ENCODE measurements at regions not wholly inside any gene's neighbourhood (a gene's known extent, or its start where the extent isn't known, plus 50 kb on each side); places are given as distances from the start of the nearest gene placed in this dataset.

GRCh38 chr6:25144919-25145318, 134.3 kb upstream of the CARMIL1 start:
- H3K4me3 ChIP-seq (ENCODE audit: low read depth, poor library complexity, severe bottlenecking), result no peak overlapping the region
- WGBS, 2 donors, result 96 to 97% methylated on average over 1 of the region's 1 CpG
- no peak for TF ChIP-seq POLR2A (IDR thresholded peaks at IDR 0.05)
- TF ChIP-seq, protein P1, sequence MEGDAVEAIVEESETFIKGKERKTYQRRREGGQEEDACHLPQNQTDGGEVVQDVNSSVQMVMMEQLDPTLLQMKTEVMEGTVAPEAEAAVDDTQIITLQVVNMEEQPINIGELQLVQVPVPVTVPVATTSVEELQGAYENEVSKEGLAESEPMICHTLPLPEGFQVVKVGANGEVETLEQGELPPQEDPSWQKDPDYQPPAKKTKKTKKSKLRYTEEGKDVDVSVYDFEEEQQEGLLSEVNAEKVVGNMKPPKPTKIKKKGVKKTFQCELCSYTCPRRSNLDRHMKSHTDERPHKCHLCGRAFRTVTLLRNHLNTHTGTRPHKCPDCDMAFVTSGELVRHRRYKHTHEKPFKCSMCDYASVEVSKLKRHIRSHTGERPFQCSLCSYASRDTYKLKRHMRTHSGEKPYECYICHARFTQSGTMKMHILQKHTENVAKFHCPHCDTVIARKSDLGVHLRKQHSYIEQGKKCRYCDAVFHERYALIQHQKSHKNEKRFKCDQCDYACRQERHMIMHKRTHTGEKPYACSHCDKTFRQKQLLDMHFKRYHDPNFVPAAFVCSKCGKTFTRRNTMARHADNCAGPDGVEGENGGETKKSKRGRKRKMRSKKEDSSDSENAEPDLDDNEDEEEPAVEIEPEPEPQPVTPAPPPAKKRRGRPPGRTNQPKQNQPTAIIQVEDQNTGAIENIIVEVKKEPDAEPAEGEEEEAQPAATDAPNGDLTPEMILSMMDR (IDR thresholded peaks at IDR 0.05), result no peak
- no peak for DNase-seq (ENCODE audit: low spot score in 2 of 2)
- intact Hi-C loops (cut with DNase I; ENCODE audit: low total_unique reads), result no loop called here

DNA sequence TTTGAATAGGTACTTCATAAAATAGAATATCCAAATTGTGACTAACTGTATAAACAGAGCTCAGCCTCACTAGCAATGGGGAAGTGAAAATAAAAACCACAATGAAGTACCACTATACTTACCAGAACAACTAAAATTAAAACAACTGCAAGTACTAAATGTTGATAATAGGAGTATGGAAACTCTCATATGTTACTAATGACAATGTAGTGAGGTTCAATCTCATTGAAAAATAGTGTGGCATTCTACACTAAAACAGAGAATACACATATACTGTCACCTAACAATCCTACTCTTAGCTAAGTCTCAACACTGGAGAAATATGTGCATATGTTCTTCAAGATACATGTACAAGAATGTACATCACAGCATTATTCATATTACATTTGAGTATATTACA, 132.0 kb upstream of the CARMIL1 start:
- intact Hi-C loops (cut with DNase I; ENCODE audit: low total_unique reads), result no loop called here
- no peak for DNase-seq (ENCODE audit: low spot score in 2 of 2)
- no peak overlapping the region for H3K4me3 ChIP-seq (ENCODE audit: low read depth, poor library complexity, severe bottlenecking)
- TF ChIP-seq, protein P1 (IDR thresholded peaks at IDR 0.05), result no peak
- no peak for TF ChIP-seq POLR2A (IDR thresholded peaks at IDR 0.05)

DNA sequence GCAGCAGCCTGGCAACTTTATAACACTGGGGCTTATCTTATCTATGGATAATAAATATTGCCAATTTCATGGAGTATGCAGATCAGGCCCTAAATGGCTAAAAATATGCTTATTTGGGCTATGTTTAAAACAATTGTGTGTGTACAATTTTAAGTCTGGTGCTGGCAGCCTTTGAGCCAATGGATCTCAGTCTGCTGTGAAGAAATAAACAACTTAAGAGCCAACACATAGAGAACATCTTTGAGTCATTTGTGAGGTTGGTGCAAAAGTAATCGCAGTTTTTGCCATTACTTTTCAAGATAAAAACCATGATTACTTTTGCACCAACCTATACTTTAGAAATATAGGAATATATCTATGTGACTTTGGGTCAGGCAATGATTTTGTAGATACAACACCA, 129.1 kb upstream of the CARMIL1 start:
- H3K4me3 ChIP-seq (ENCODE audit: low read depth, poor library complexity, severe bottlenecking), result no peak overlapping the region
- TF ChIP-seq, protein P1 (IDR thresholded peaks at IDR 0.05), result no peak
- TF ChIP-seq POLR2A (IDR thresholded peaks at IDR 0.05), result no peak
- DNase-seq (ENCODE audit: low spot score in 2 of 2), result no peak
- 61 to 74% methylated on average over 1 of the region's 1 CpG for WGBS, 2 donors
- intact Hi-C loops (cut with DNase I; ENCODE audit: low total_unique reads), result no loop called here

GRCh38 chr6:25150863-25151262, 128.3 kb upstream of the CARMIL1 start:
- no peak for DNase-seq (ENCODE audit: low spot score in 2 of 2)
- 49 to 59% methylated on average over 2 of the region's 2 CpGs for WGBS, 2 donors
- TF ChIP-seq POLR2A (IDR thresholded peaks at IDR 0.05), result no peak
- TF ChIP-seq, protein P1 (IDR thresholded peaks at IDR 0.05), result no peak
- no peak overlapping the region for H3K4me3 ChIP-seq (ENCODE audit: low read depth, poor library complexity, severe bottlenecking)
- intact Hi-C loops (cut with DNase I; ENCODE audit: low total_unique reads), result no loop called here

- H3K4me3 ChIP-seq (ENCODE audit: low read depth, poor library complexity, severe bottlenecking), result no peak overlapping the region
- TF ChIP-seq, protein P1 (IDR thresholded peaks at IDR 0.05), result no peak
- DNase-seq (ENCODE audit: low spot score in 2 of 2), result no peak
- WGBS, 2 donors, result 95 to 99% methylated on average over 20 to 21 of the region's 21 CpGs
- intact Hi-C loops (cut with DNase I; ENCODE audit: low total_unique reads), result no loop called here
Measured at GRCh38 chr6:25153079-25153478, 126.1 kb upstream of the CARMIL1 start.

DNA sequence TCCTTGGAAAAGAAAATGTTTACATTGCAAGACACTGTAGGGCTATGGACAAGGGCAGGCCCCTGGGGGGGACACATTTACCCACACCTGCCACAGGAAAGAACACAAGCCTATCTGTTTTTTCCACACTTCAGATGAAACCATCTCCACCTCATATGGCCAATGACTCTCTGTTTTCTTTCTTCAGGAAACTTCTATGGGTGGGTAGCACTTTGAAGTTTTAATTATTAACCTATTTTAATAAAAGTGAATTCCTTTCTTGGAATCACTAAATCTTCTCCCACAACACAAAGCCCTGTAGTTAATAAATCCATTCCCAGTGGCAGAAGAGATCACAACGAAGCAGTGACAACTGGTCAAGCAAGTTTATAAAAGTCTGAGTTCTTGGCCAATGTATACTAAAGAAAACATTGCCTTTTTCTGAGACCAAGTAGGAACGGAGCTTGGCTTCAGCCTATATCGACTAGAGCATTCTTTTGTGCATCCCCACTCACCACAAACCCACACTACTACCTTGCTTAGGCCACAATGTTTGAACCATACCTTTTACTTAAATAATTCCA, 125.1 kb upstream of the CARMIL1 start:
- WGBS, 2 donors, result 53 to 71% methylated on average over 3 of the region's 3 CpGs

More for the DNA sequence above, 125.1 kb upstream of the CARMIL1 start:
- DNase-seq (ENCODE audit: low spot score in 2 of 2), result no peak
- TF ChIP-seq, protein P1 (IDR thresholded peaks at IDR 0.05), result no peak
- no peak for TF ChIP-seq POLR2A (IDR thresholded peaks at IDR 0.05)
- no peak overlapping the region for H3K4me3 ChIP-seq (ENCODE audit: low read depth, poor library complexity, severe bottlenecking)
- intact Hi-C loops (cut with DNase I; ENCODE audit: low total_unique reads), result no loop called here

All from lower leg skin (tissue), 4 donors.